ENCODE measurements at regions not wholly inside any gene's neighbourhood (a gene's known extent, or its start where the extent isn't known, plus 50 kb on each side); places are given as distances from the start of the nearest gene placed in this dataset.

DNA sequence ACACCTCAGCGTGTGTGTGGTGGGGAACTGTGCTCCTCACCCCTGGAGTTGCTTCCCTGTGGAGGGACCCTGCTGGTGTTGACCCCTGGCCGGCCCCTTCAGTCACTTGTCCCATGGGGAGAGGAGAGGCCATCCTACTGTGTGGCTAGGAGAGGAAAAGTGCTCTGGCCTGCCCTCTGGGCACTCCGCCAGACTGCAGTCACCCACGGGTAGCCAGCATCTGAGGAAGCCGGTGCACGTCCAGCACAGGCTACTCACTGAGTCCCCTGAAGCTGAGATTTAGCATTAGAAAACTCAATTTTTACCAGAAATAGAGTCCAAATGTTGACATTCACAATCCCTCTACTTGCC lies 211.5 kb upstream of the RAB6C start (continued):
- no peak for TF ChIP-seq CBX5 (IDR thresholded peaks at IDR 0.05; ENCODE audit: borderline replicate concordance, low read depth)
- TF ChIP-seq, protein P1, sequence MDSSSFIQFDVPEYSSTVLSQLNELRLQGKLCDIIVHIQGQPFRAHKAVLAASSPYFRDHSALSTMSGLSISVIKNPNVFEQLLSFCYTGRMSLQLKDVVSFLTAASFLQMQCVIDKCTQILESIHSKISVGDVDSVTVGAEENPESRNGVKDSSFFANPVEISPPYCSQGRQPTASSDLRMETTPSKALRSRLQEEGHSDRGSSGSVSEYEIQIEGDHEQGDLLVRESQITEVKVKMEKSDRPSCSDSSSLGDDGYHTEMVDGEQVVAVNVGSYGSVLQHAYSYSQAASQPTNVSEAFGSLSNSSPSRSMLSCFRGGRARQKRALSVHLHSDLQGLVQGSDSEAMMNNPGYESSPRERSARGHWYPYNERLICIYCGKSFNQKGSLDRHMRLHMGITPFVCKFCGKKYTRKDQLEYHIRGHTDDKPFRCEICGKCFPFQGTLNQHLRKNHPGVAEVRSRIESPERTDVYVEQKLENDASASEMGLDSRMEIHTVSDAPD (CRISPR knock-in tag; IDR thresholded peaks at IDR 0.05) = no peak
- no peak for TF ChIP-seq ZKSCAN3 (CRISPR knock-in tag; IDR thresholded peaks at IDR 0.05)

DNA sequence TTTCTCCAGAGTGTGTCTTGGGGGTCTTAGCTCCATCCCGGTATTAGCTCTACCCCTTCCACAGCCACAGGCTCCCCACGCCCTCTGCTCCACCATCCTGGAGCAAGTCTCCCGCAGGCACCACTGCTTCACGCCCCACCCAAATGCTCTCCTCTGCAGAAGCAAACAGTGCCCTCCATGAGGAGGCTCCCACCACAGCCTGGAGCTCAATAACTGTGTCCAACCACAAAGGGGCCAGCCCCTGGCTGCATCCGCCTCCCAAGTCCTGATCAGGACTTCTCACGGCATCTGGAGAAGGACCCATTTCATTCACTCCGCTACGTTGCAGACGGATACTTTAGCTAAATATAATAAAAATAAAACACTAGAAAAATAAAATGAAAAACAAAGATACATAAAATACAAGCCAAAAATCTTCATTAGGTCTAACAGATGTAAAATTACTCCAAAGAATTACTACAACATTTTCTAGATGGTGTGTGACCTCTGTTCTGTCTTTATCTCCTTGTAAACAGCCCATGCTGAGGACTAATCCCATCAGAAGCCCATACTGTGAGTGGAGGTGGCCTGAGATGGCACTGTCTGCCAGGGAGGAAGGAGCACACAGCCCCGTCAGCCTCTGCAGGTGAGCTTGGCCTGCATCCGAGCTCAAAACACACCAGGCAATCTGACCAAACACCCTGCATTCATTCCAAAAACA lies 210.8 kb upstream of the RAB6C start:
- H3K4me3 ChIP-seq = no peak overlapping the region
- H2AFZ ChIP-seq (ENCODE audit: low read depth, low read length) = no peak overlapping the region
- intact Hi-C loops (cut with micrococcal nuclease) = no loop called here
- no peaks in the 10 kb centered on the region for H3K79me2 ChIP-seq (ENCODE audit: control insufficient read depth, insufficient read depth, low read length)
- BruUV-seq (replicated peaks) = no TSS peak
- H3K27me3 ChIP-seq (ENCODE audit: control insufficient read depth in 2 of 2, insufficient read depth in 2 of 2, low read length in 2 of 2) = peaks cover 0 to 47% of the 10 kb centered on the region in 2 experiments; a peak in 3 of 5 replicates
- H3K9me1 ChIP-seq (ENCODE audit: control insufficient read depth, insufficient read depth, low read length) = no peaks in the 10 kb centered on the region
- ChIA-PET POLR2A (interaction anchor here (0.6 to 0.8 kb wide), 2 partner anchors 181 to 1468 kb away, joined by 3 to 4 read pairs; no protein-coding TSS in a partner anchor), CTCF (ENCODE audit: low intra/inter-chr PET ratio) (no interaction called here)
- no peaks in the 10 kb centered on the region for H3K4me1 ChIP-seq (replicated peaks in 1 of 2; ENCODE audit: control insufficient read depth in 2 of 2, insufficient read depth in 2 of 2, low read length in 2 of 2)
- WGBS (ENCODE audit: insufficient coverage, low coverage, missing lambda C conversion rate) = 6% methylated on average over 11 of the region's 11 CpGs
- ATAC-seq (no peak), FAIRE-seq (no peak), DNase-seq (ENCODE audit: extremely low read depth in 1 of 4, low spot score in 3 of 4) (no peak)
- H3K9ac ChIP-seq (ENCODE audit: insufficient read depth in 1 of 2, low read depth in 2 of 2, low read length in 2 of 2) = no peak overlapping the region
- no peaks in the 10 kb centered on the region for H3K9me3 ChIP-seq (replicated peaks; ENCODE audit: control insufficient read depth, insufficient read depth, low read depth, low read length)
- H3K4me2 ChIP-seq (ENCODE audit: insufficient read depth, low read length) = no peak overlapping the region
- H4K20me1 ChIP-seq (replicated peaks; ENCODE audit: control insufficient read depth, insufficient read depth, low read length) = no peaks in the 10 kb centered on the region
- no peak for TF ChIP-seq E2F3 (CRISPR knock-in tag; IDR thresholded peaks at IDR 0.05)
- TF ChIP-seq CCAR2 (IDR thresholded peaks at IDR 0.05; ENCODE audit: low read depth, low read length) = no peak
- TF ChIP-seq, protein P2, sequence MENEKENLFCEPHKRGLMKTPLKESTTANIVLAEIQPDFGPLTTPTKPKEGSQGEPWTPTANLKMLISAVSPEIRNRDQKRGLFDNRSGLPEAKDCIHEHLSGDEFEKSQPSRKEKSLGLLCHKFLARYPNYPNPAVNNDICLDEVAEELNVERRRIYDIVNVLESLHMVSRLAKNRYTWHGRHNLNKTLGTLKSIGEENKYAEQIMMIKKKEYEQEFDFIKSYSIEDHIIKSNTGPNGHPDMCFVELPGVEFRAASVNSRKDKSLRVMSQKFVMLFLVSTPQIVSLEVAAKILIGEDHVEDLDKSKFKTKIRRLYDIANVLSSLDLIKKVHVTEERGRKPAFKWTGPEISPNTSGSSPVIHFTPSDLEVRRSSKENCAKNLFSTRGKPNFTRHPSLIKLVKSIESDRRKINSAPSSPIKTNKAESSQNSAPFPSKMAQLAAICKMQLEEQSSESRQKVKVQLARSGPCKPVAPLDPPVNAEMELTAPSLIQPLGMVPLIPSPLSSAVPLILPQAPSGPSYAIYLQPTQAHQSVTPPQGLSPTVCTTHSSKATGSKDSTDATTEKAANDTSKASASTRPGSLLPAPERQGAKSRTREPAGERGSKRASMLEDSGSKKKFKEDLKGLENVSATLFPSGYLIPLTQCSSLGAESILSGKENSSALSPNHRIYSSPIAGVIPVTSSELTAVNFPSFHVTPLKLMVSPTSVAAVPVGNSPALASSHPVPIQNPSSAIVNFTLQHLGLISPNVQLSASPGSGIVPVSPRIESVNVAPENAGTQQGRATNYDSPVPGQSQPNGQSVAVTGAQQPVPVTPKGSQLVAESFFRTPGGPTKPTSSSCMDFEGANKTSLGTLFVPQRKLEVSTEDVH (IDR thresholded peaks at IDR 0.05; ENCODE audit: low read depth, partially characterized antibody) = no peak
- no peak overlapping the region for H3K27ac ChIP-seq (ENCODE audit: extremely low read depth, low read depth, low read length)
- H3K36me3 ChIP-seq (ENCODE audit: control insufficient read depth, insufficient read depth, low read length) = no peaks in the 10 kb centered on the region
- in situ Hi-C loops (cut with MboI) = no loop called here
